ENCODE measurements at regions not wholly inside any gene's neighbourhood (a gene's known extent, or its start where the extent isn't known, plus 50 kb on each side); places are given as distances from the start of the nearest gene placed in this dataset.

DNA sequence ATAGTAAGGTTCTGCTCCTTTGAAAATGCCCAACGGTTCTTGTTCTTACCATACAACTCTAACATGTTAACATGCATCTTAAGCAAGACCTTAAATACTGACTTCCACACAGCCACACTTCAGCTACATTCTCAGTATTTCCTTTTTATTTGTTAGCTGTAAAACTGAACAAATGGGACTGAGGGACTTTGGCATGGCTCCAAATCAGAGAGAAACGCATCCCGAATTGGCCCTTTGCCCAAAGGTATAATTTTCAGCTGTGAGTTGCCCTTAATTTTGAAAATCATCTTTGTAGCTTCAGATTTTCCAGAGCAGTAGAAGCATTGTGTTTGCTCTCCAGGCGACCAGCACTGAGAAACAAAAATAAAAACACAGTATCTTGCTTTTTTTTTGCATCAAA, 56.4 kb downstream of the NEUROD6 start:
- DNase-seq, result no peak

- DNase-seq, result no peak
These were observed 68.7 kb downstream of the NEUROD6 start for GRCh38 chr7:31271641-31272405.

DNA sequence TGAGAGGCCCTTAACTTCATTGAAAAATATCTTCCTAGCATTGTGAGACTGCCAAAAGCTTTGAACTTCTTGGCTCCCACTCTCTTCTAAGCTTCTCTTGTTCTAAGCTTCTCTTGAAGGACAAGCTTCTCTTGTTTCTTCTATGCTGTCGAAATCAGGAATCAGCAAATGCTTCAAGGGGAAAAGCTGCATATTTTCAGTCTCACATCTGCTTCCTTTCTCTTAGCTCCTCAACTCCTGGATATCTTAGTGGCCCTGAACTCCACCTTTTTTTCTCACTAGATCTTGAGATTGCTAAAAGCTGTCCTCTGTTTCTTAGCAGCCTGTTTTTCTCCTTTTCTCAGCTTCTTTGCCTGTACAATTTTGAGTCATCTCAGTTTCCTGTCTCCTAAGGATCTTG, 73.0 kb downstream of the NEUROD6 start:
- no peak for DNase-seq

DNA sequence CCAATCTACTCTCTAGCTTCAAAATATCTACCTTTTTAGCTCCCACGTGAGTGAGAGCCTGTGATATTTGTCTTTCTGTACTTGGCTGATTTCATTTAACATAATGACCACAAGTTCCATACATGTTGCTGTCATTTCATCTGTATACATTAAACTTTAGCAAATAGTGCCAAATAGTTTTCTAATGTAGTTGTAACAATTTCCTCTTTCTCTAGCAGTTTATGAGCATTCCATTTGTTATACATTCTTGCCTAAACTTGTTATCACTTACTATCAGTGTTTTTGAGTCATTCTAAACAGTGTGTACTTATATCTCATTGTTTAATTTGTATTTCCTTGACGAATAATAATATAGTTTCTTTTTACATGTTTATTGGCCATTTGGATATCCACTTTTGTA, 77.2 kb downstream of the NEUROD6 start:
- no peak for DNase-seq

DNA sequence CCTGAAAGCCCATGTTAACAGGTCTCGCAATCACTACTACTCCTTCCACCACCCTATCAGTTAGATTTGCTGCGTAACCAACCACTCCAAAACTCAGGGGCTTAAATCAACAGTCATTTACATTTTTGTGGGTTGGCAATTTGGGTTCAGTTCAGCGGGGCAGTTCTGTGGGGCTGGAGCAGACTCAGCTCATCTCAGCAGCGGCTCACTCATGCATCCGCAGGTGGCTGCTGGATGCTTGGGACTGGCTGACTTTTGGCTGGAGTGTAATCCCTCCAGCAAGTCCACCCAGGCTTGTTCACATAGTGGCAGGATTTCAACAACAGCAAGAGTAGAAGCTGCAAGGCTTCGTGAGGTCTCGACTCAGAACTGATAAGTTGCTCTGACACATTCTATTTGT, 79.2 kb downstream of the NEUROD6 start:
- peak; percentile 2 for DNase-seq

DNA sequence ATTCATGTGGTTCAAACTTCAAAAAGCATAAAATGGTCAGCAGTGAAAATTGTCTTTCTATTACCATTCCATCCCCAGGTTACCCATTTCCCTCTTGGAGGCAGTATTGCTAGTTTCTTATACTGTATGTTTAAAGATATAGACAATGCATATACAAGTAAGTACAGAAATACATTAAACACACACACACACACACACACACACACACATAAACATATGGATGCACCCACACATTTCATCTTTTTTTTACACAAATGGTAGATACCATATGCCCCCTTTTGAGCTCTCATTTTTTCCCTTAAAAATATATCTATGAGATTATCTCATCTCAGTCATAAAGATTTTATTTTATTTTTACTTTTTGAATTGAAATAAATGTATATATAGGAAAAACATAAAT, 79.7 kb downstream of the NEUROD6 start:
- no peak for DNase-seq

GRCh38 chr7:31258391-31258790, 82.1 kb downstream of the NEUROD6 start:
- DNase-seq, result no peak

DNA sequence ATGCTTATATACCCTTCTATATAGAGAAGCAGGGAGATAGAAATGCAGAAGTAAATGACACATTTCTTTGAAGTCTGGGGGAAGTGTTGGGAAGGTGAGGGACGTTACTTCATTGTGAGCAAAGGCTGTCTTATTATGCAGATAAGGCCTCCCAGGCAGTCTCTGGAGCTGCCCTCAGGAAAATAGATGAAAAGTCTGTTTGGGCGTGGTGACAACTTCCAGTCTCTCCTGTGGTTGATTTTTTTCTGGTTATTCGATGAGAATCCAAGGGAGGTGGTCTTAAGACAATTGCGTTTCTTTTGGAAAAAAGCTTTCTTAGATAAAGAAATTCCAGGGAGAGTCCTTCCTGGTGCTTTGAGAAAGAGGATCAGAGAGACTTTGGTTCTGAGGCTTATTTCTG, 84.0 kb downstream of the NEUROD6 start:
- no peak for DNase-seq

DNA sequence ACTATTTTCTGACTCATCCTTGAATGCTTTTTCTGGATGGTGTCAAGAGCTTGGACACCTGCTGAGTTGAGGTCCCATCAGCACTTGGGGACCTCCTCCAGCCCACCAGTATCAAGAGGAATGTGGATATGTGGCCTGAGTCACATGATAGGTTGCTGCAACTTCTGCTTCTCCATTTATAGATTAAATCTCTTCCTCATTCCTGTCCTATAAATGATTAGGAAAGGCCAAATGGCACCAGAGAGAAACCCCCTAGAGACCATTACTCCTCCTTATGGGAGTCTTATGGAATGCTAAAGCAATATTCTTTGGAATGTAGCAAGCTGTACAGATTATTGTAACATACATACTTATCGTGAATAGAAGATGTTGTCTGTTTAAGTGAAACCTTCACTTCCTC, 85.6 kb downstream of the NEUROD6 start:
- DNase-seq, result no peak

DNA sequence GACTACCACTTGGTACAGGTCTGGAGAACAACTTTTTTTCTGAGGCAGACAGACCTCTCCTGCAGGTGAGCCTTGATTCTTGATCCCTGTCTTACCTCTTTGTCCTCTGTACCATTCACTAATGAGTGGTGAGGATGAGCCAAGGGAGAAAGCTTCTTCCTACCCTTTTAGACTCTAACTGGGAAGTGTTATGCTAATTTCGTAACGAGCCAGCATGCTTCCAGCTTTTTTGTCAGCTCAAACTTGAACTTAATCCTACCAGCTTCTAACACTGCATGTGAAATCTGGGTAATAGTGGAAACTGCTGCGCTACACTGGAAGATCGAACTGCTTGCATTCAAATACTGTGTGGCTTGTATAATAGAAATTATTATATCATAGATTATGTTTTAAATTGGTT, 87.0 kb downstream of the NEUROD6 start:
- DNase-seq, result no peak

- DNase-seq, result no peak
These were observed 89.1 kb downstream of the NEUROD6 start for GRCh38 chr7:31251441-31251840.

DNA sequence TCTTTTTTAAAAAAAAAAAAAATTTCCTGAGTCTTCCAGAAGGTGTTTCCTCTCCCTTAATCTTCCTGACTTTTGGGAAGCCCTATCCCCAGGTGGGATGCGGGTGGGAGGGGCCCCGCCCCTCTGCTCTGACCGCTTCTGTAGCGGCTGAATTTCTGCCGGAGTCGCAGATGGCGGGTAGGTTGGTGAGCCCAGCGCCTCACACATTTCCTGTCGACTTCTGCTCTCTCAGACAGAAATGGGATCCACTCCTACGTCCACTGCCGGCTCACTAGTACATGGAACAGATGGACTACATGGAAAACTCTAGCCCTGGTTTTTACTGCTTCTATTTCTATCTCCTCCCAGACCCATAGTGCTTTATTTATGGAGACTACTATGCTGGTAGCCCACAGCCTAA, 90.9 kb downstream of the NEUROD6 start:
- no peak for DNase-seq

- no peak for DNase-seq
These were observed 103.7 kb downstream of the NEUROD6 start for GRCh38 chr7:31236868-31237267.

- DNase-seq, result no peak
These were observed 105.5 kb downstream of the NEUROD6 start for GRCh38 chr7:31234836-31235605.

GRCh38 chr7:31228957-31229356, 111.6 kb downstream of the NEUROD6 start:
- DNase-seq, result no peak

DNA sequence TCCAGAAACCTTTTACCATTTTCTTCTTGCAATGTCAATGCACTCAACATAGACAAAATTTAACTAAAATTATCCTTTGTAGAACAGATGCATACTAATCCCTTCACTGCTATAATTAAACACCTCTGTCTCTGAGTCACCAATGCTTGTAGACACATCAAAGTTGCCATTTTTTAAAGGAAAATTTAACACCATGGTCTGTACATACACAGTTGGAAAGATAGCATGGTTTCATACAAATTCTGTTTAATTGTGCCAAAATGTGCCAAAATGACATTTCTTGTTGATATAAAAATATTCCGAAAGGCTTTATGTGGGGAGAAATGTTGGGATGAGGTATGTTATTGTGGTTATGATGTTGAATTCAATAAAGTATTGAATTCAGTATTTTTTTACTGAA, 125.8 kb downstream of the NEUROD6 start:
- DNase-seq, result no peak

DNA sequence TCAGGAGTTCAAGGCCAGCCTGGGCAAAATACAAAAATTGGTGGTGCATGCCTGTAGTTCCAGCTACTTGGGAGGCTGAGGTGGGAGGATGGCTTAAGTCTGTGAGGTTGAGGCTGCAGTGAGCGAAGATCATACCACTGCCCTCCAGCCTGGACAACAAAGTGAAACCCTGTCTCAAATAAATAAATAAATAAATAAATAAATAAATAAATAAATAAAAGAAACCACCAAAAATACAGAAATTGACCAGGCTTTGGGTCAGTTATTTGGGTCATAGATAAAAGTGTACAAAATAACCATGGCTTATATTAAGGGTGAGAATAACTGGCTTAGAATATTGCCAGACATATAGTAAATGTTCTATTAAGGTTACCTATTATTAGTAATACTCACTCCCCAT, 129.2 kb downstream of the NEUROD6 start:
- DNase-seq, result no peak

DNA sequence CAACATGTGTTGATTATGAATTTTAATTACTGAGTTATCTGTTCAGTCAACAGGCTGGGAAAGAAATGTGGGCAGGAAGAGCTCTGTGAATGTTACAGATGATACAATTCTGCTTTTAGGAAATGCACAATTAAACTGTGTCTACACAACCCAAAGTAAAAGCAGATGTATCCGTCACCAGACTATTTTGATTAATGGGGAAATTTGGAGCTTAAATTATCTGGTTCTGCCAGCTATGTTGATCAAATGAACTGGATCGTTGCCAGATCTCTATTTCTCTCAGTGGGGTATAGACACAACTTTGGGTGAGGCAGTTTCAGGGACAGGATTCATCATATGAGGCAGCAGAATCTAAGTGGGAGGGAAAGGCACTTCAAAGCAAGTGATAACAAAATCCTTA, 136.5 kb downstream of the NEUROD6 start:
- no peak for DNase-seq

DNA sequence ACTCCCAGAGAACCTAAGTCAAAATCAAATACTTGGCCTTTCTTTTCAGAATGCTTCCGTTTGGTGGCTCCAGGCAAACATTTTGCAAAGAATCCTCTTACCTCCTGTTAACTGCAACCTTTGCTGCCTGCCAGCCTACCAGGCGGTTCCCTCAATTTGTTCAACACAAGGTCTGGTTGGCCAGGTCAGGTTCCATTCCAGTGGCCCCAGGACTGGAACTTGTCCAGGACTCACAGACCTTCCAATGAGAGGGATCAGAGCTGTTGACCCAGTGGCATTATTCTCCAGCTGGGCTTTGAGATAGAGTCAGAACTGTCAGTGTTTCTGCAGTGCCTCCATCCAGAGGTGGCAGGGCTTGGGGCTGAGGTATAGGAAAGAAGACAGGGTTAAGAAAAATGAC, 137.0 kb downstream of the NEUROD6 start:
- no peak for DNase-seq

GRCh38 chr7:31202801-31203200, 137.7 kb downstream of the NEUROD6 start:
- no peak for DNase-seq

GRCh38 chr7:31192986-31193385, 140.9 kb downstream of the ADCYAP1R1 start:
- peak; percentile 71 for DNase-seq

DNA sequence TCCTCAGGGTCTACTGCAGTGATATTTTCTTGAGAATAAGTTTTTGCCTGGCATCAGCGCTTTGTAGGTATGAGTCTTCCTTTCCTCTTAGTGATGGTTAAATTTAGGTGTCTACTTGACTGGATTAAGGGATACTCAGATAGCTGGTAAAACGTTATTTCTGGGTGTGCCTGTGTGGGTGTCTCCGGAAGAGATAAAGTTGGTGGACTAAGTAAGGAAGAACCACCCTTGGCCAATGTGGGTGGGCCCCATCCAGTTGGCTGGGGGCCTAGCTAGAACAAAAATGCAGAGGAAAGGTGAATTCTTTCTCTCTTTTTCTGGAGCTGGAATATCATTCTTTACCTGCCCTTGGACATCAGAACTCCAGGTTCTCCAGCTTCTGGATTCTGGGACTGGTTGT, 138.8 kb downstream of the ADCYAP1R1 start:
- DNase-seq, result no peak

- no peak for DNase-seq
These were observed 134.1 kb downstream of the ADCYAP1R1 start for GRCh38 chr7:31186202-31186601.

GRCh38 chr7:31175672-31176071, 123.6 kb downstream of the ADCYAP1R1 start:
- no peak for DNase-seq

- no peak for DNase-seq
These were observed 119.9 kb downstream of the ADCYAP1R1 start for GRCh38 chr7:31171984-31172383.

Measured in NCI-H526 treated with DMSO at 0.1 percent for 48 hours (cell line).